ENCODE measurements at regions not wholly inside any gene's neighbourhood (a gene's known extent, or its start where the extent isn't known, plus 50 kb on each side); places are given as distances from the start of the nearest gene placed in this dataset.
"Not testable (repeated sequence)": the region's sequence is repeated elsewhere in the genome, so short reads cannot be mapped to it uniquely, and the experiment has no call there.

DNA sequence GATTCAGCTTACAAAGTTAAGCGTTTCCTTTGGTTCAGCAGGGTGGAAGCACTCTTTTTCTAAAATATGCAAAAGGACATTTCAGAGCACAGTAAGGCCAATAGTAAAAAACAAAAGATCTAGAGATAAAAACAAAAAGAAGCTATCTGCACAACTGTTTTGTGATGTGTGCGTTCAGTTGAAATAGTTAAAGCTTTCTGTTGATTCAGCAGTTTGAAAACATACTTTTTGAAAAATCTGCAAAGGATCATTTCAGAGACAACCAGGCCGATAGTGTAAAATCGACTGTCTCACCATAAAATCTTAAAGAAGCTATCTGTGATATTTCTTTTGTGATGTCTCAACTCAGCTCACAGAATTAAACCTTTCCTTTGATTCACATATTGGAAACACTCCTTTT is 300.0 kb upstream of the ALG10B start:
- no peak for DNase-seq (ENCODE audit: low read depth in 2 of 2)

DNA sequence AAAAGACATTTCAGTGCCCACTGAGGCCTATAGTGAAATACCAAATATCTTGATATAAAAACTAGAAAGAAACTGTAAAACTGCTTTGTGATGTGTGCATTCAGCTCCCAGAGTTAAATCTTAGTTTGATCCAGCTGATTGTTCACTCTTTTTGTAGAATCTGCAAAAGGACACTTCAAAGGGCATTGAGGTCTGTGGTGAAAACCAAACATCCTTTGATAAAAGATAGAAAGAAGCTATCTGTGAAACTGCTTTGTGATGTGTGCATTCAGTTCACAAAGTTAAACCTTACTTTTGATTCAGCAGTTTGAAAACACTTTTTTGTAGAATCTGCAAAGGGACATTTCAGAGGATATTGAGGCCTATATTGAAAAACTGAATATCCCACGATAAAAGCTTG is 290.7 kb upstream of the ALG10B start:
- no peak for DNase-seq (ENCODE audit: low read depth in 2 of 2)

DNA sequence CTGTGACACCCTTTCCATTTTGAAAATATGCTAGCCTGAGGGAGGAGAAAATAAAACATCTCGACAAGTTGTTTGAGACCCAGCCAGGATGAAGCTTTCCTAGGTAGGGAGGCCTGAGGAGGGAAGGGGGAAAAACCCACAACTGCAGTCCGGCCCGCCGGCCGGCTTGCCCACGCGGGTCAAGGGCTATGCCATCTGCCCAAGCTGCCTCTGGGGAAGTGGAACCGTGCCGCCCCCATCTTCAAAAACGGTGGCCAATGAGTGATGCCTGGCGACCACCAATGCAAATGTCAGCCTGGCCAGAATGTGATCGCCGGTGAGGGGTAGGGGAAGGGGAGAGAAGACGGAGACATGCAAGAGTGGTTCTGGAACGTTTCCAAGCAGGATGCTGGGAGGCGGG is 263.5 kb upstream of the ALG10B start:
- no peak for DNase-seq (ENCODE audit: low read depth in 2 of 2)

DNA sequence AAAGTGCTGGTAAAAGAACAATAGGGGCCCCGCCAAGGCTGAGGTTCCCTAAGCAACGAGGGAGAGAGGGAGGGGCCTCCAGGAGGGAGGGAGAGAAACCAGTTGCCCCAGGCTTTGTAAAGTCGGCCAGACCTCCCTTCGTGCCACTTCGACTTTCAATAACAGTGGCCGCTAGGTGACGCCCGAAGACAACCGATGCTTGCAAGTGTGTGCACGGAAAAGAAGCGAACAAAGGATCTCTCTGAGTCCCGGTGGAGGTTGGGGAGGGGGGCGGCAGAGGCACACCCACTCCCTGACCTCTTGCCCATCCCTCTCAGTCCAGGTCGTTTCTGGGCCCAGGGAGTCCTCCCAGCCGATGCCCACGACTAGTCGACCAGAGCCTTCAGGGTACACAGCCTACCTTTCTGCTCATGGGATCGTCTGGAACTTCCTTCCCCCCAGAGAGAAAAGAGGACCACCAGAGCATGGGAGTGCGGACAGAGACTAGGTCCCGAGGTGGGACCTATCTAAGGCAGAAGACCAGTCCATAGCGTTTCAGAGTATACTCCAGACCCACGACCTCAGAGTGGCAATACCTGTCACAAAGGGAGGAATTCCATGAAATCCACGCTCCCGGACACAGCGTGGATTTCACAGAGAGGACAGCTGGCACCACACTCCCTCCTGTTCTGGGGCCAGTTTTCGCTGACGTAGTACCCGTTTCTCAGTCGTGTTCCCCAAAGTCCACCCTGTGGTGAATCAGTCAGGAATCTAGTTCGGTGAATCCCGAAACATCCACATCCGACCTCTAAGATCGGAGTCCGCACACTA is 262.7 kb upstream of the ALG10B start:
- DNase-seq (ENCODE audit: low read depth in 2 of 2), result no peak

DNA sequence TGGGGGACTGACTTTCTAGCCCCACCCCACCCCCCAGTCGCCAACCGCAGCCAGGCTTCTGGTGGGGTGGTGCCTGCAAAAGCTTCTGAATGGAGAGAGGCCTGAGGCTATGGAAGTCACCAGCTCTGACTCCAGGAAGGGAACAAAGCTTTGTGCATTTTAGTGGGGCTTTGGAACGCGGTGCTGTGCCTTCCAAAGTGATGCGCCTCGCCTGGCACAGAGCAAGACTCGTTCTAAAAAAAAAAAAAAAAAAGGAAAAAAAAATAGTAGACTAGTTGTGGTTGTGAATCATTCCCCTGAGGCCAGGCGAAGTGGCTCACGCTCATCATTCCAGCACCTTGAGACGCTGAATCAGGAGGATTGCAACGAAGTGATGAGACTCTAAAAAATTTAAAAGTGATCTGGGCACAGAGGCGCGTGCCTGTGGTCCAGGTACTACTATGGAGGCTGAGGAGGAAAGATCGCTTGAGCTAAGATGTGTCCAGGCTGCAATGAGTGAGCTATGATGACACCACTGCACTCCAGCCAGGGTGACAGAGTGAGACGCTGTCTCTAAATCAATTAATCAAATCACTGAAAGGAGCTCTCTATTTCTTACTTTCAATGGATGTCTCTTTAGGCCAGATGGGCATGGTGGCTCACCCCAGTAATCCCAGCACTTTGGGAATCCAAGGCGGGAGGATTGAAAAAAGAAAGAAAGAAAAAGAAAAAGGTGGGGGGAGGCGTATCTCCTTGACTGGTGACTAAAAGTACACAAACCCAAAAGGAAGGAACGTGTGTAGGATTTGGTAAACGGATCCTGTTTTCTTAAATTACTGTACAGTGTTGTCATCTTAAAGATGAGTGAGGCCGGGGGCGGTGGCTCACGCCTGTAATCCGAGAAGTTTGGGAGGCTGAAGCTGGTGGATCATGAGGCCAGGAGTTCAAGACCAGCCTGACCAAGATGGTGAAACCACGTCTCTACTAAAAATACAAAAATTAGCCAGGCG is 259.6 kb upstream of the ALG10B start:
- DNase-seq (ENCODE audit: low read depth in 2 of 2), result no peak

DNA sequence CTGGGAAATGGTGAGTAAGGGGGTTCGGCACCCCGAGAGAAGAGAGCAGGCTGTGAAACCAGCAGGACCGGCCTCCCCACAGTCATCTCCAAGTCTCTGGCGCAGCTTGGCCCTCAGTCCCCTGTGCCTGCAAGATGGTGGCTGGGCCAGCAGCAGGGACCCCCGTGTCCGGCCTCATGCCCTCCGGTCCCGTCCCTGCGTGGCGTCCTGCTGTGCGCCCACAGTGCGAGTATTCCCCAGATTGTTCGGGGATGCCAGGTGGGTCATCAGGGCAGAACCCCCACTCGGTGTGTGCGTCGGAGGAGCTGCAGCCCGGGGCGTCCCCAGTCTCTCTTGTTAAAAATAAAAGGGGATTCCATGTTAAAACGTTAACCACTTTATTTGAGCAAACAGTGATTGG is 216.9 kb upstream of the ALG10B start:
- DNase-seq (ENCODE audit: low read depth in 2 of 2), result no peak

DNA sequence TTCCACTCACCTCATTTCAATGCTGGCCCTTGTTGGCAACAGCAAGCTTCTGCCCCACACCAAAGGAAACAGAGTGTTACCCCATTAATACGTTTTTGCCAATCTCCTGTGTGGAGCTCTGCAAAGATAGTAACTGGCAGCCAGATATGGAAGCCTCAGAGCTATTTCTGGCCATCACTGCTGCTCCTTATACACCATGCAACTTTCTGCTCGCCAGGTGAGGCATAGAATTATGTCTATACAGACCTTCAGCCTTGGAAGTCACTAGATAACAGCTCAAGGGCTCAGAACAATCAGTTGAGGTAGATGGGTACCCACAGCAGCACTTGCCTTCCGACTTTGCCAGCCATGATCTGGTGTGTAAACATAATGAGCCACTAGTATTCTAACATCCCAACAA is 214.8 kb upstream of the ALG10B start:
- no peak for DNase-seq (ENCODE audit: low read depth in 2 of 2)

DNA sequence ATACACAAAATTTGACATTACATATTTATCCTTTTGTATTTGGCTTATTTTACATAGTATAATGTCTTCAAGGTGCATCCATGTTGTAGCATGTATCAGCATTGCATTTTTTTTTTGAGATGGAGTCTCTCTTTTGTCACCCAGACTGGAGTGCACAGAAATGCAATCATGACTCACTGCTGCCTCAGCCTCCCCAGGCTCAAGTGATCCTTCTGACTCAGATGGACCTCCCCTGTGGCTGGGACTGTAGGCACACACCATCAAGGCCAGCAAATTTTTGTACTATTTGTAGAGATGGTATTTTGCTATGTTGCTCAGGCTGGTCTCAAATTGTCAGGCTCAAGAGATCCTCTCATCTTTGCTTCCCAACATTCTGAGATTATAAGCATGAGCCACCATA is 214.4 kb upstream of the ALG10B start:
- no peak for DNase-seq (ENCODE audit: low read depth in 2 of 2)

DNA sequence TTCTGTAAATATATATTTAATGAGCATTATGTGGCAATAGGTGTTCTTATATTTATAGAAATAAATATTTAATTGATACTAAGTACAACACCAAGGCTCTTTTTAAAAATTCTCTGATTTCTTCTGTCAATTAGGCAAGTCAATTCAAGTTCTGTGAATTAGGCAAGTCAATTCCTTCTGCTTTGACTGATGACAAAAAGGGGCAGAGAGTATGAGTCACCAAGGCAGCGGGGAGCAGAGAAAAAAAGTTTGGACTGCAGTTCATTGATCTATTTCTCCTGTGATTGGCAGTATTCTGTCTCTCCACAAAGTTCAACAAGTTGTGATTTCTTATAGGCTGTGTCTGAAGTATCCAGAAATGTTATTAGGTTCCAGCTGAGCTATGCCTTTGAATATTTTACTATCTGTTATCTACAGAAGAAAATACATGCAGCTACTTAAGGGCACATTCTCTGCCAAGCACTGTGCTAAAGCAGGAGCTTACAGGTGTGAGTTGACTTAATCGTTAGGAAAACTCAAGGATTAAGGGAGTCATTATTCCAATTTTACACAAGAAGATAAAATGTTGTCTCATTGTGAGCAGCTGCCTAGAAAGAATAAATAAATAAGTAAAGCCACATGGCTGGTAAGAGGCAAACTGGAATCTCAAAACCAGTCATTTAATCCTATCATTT is 206.4 kb upstream of the ALG10B start:
- no peak for DNase-seq (ENCODE audit: low read depth in 2 of 2)

DNA sequence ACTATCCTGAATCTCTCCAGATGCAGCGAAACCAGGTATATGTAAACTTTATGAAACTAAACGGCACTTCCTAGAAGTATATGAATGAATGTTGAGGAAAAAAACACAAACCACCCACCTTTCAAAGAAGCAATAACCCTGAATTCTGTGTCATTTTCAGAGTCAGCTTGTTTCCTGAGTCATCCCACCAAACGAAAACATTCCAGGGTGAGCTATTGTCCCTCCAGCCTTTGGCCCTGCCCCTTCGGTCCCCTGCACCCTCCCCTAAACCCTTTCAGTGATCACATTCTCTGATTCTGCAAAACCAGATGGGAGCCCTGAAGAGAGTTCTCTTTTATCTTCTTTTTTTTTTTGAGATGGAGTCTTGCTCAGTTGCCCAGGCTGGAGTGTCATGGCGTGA is 202.6 kb upstream of the ALG10B start:
- DNase-seq (ENCODE audit: low read depth in 2 of 2), result no peak

DNA sequence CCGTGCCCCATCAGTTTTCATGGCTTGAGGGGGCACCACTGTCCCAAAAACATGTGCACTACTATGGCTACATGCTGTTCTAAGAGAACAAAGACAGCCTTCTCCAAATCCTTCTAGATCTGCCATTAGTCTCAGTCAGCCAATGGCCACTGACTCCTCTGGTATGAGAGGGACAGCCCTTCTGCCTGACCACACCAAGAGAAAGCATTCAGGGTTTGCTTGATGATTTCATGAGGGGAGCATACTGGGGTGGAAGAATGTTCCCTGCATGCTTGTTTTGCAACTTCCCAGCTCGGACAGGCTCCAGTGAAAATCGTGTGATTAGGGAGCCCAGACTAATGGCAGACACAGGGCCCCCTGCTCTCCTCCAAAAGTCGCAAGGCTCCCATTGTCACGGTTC is 199.6 kb upstream of the ALG10B start:
- no peak for DNase-seq (ENCODE audit: low read depth in 2 of 2)

DNA sequence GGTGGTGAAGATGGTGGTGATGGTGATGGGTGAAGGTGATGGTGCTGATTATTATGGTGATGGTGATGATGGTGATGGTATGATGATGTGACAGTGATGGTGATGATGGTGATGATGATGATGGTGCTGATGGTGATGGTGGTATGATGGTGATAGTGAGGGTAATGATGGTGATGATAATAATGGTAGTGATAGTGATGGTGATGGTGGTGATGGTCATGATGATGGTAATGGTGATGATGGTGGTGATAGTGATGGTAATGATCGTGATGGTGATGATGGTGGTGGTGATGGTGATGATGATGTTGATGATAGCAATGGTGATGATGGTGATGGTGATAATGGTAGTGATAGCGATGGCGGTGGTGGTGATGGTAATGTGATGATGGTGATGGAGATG is 197.9 kb upstream of the ALG10B start:
- no peak for DNase-seq (ENCODE audit: low read depth in 2 of 2)

DNA sequence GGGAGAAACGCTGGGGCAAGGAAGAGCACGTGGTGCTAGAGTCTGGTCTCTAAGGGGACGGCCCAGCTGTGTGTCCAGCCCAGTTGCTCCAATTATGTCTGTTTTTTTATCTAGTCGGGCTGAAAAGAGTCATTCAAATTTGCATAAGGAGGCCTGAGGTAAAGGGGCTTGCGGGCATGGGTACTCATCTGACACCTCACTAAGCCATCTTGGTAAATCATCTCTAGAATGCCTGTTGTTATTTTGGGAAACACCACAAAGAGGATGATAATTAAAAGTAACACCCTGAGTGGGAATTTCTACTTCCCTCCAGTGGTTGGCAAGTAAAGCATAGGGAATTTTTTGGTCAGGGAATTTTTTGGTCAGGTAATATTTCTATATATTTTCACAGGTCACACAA is 196.1 kb upstream of the ALG10B start:
- DNase-seq (ENCODE audit: low read depth in 2 of 2), result no peak

DNA sequence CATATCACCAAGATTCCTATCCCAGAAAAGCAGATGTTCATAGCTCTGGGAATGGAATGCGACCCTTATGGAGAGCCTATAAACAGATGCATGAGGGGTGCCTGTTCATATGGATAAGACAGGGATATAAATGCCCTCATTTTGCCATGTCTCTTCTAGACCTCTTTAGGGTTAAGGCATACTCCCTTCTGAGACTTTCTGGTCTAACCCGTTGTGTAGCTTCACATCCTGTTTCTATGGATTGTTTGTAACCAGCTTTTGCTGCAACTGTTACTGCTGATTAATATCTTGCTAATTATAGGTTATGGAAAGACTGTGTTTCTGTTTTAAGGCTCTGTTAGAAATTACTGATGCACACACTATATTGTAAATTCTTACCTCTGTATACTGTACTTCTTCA is 193.5 kb upstream of the ALG10B start:
- DNase-seq (ENCODE audit: low read depth in 2 of 2), result not testable (repeated sequence)

DNA sequence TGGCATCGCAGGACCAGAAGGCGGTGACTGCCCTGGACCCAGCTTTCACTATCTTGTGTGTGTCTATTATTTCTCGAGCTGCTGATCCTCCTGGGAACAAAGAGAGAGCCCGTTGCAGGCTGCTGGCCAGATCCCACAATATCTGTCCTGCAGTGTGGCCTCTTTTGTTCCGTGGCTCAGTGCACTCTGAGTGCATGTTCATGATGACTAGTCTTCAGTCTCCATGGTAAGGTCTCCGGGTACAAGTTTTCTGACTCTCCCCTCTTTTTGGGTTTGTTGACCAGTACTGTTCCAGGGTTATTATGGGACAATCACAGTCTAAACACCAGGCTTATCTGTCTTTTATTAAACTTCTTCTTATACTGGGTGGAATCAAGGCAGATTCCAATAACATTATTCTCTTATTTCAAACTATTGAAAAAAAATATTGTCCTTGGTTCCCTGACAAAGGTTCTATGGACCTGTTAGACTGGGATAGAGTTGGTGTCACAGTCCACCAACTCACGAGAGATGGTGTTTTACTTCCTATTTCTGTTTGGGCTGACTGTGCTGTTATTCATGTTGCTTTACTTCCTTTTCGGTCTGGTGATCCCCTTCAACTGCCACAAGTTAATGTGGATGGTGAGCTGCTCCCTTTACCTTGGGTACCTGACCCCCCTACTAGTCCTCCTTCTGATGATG is 192.9 kb upstream of the ALG10B start:
- no peak for DNase-seq (ENCODE audit: low read depth in 2 of 2)

DNA sequence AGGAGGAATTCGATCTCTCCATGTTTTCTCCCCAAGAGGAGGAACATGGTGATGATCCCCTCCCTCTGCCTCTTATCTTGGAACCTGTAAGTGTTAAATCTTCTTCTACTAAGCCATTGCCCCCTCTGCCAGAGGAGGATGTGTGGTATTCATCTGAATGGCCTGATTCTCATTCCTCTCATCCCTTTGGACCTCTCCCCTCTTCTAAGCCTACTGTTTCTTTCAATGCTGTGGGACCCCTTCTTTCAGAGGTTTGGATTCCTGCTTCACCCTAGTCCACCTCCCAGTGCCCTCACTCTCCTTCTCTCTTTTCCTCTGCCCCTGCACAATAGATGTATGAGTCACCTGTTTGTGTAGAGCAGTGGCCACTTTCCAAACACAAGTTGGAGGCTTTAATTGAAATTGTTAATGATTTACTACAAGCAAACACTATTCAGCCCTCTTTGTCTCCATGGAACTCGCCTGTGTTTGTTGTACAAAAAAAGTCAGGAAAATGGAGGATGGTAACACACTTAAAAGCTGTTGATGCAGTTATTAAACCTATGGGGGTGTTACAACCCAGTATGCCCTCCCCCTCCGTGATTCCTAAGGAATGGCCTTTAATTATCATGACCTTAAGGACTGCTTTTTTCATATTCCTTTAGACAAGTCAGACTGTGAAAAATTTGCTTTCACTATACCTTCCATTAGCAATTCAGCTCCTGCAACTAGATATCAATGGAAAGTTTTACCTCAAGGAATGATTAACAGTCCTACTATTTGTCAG is 192.1 kb upstream of the ALG10B start:
- DNase-seq (ENCODE audit: low read depth in 2 of 2), result no peak

DNA sequence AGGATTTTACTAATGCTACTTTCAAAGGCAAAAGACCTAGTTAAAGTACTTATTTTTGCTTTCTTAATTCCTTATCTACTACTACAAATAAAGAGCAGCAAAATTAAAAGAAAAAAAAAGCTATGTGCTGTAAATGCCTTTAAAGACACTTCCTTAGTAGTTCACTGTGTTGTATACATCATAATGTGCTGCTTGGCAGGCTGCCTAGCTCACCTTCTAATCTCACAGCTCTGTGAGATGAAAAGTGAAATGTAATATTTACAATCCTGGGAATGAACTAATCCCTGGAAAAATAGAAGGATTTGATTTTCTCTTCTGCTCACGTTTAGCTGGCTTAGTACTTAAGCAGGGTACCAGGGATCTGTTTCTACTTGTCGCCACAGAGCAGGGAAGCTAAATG is 184.4 kb upstream of the ALG10B start:
- no peak for DNase-seq (ENCODE audit: low read depth in 2 of 2)

DNA sequence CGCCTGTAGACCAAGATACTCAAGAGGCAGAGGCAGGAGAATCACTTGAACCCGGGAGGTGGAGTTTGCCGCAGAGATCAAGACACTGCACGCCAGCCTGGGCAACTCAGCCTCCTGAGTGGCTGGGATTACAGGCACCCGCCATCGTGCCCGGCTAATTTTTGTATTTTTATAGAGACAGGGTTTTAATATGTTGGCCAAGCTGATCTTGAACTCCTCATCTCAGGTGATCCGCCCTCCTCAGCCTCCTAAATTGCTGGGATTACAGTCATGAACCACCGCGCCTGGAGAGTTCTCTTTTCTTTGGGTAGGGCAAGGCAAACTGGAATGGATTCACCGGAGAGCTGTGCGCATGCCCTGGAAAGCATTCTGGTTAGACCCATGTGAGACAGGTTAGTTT is 179.3 kb upstream of the ALG10B start:
- no peak for DNase-seq (ENCODE audit: low read depth in 2 of 2)

DNA sequence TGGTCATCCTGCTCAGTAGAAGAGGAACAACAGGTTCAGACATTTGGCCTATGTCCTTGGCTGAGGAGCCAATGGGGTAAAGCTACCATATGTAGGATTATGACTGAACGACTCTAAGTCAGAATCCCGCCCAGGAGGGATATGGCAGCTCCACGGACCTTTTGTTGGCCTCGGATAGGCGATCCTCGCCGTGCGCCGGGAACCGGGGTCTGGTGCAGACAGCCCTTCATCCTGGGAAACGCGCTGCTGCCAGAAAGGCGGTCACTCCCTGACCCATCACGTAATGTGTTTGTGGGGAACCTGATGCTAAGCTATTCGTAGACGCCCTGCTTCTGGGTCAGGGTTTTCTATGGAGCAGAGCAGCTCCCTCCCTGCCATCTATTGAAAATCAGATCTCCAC is 178.9 kb upstream of the ALG10B start:
- DNase-seq (ENCODE audit: low read depth in 2 of 2), result no peak

All from lung microvascular endothelial cell (primary cell).